Progenitor cell of endocrine pancreas (in vitro differentiated cells): ENCODE measurements at regions not wholly inside any gene's neighbourhood (a gene's known extent, or its start where the extent isn't known, plus 50 kb on each side); places are given as distances from the start of the nearest gene placed in this dataset.

Source experiments
- DNase-seq: peaks from one replicate; pipeline ENCODE4 v3.0.0; 2021; ENCODE audit warnings: low spot score; ENCODE audit not compliant: unreplicated experiment
- H3K27ac Mint-ChIP-seq: 2 replicates; pipeline ENCODE4 v1.8.0; 2021; ENCODE audit warnings: mild to moderate bottlenecking, moderate library complexity, mixed read lengths
- H3K27me3 Mint-ChIP-seq: 2 replicates; pipeline ENCODE4 v1.8.0; 2021; ENCODE audit warnings: mixed read lengths
- H3K36me3 Mint-ChIP-seq: 2 replicates; pipeline ENCODE4 v1.8.0; 2022; ENCODE audit warnings: mixed read lengths; ENCODE audit not compliant: insufficient read depth
- H3K4me1 Mint-ChIP-seq: 2 replicates; pipeline ENCODE4 v1.8.0; 2021; ENCODE audit warnings: low read depth, mixed read lengths
- H3K4me3 Mint-ChIP-seq: 2 replicates; pipeline ENCODE4 v1.8.0; 2021; ENCODE audit warnings: low read depth, mild to moderate bottlenecking, moderate library complexity, mixed read lengths
- H3K9me3 Mint-ChIP-seq: 2 replicates; pipeline ENCODE4 v1.8.0; 2021; ENCODE audit warnings: low read depth, mixed read lengths
- TF ChIP-seq, protein P1 (sequence below): fragments of 200-600 bp; sonication (generic); IDR thresholded peaks from one replicate; pipeline ENCODE4 v1.5.0; 2021; ENCODE audit warnings: antibody characterized with exemption, mild to moderate bottlenecking; ENCODE audit not compliant: unreplicated experiment

DNA sequence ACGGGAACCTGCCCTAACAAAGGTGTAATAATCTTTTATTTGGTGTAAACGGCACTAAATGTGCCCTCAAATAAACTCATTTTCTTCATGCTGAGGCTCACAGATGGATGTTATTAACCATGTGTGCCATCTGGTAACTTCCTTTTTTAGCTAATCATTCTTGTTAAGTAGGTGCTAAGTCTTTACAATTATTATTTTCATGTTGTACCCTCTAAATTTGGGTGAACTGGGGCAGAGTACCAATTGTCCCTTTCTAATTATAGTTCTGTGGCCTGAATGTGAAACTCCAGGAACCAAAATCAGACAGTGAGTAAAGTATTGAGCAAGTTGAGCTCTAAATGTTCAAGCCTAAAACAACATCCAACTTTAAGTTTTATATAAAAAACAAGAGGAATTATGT lies 220.7 kb upstream of the CADM2 start:
- no peaks in the 10 kb centered on the region for H3K27me3 Mint-ChIP-seq
- peaks cover 3% of the 10 kb centered on the region for H3K9me3 Mint-ChIP-seq
- H3K27ac Mint-ChIP-seq, result no peak overlapping the region
- TF ChIP-seq, protein P1, sequence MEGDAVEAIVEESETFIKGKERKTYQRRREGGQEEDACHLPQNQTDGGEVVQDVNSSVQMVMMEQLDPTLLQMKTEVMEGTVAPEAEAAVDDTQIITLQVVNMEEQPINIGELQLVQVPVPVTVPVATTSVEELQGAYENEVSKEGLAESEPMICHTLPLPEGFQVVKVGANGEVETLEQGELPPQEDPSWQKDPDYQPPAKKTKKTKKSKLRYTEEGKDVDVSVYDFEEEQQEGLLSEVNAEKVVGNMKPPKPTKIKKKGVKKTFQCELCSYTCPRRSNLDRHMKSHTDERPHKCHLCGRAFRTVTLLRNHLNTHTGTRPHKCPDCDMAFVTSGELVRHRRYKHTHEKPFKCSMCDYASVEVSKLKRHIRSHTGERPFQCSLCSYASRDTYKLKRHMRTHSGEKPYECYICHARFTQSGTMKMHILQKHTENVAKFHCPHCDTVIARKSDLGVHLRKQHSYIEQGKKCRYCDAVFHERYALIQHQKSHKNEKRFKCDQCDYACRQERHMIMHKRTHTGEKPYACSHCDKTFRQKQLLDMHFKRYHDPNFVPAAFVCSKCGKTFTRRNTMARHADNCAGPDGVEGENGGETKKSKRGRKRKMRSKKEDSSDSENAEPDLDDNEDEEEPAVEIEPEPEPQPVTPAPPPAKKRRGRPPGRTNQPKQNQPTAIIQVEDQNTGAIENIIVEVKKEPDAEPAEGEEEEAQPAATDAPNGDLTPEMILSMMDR, result no peak
- peaks cover 7% of the 10 kb centered on the region for H3K4me1 Mint-ChIP-seq
- no peak for DNase-seq
- no peak overlapping the region for H3K4me3 Mint-ChIP-seq
- H3K36me3 Mint-ChIP-seq, result no peaks in the 10 kb centered on the region

DNA sequence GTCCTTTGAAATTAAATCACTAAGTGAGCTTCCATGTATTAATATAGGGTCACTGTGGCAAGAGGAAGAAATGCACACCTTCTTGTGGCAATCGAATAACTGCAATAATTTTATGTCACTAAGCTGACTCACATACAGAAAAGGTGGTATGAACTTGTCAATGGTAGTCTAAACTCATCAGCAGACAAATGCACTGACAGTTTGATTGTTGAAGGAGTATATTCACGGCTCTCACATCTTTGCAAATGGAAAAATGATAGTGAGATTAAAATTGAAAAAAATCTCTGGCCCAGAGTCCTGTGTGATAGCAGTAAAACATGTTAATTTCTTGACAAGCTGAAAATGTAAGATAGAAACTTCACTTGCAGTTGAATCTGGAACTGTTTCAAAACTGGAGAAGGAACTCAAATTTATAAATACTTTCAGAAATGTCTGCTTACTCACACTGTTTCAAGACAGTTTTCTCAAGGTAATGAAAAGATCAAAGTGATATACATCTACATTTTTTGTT lies 215.8 kb upstream of the CADM2 start:
- Mint-ChIP-seq H3K27ac (no peak overlapping the region), H3K36me3 (no peaks in the 10 kb centered on the region), H3K4me3 (no peak overlapping the region), H3K4me1 (peaks cover 7% of the 10 kb centered on the region), H3K9me3 (no peaks in the 10 kb centered on the region), H3K27me3 (no peaks in the 10 kb centered on the region)
- TF ChIP-seq, protein P1, result no peak
- no peak for DNase-seq

DNA sequence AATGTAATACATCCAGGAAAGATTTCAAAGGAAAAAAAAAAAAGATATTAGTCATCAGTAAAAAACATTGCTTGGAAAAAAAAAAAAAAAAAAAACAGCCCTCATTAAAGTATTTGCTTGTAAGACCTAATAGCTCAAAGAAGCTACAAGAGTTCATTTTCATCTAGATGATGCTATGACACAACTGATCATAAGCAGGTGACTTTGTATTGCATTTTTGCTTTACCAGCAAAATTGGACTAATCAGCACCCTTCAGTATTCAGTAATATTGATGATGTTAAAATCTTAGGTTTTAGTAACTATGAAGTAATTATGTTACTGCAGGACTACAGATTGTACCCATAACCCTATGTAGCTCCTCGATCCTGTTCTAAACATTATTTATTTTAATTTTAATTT lies 214.7 kb upstream of the CADM2 start:
- Mint-ChIP-seq H3K9me3 (no peaks in the 10 kb centered on the region), H3K27ac (no peak overlapping the region), H3K4me3 (no peak overlapping the region), H3K27me3 (no peaks in the 10 kb centered on the region), H3K4me1 (peaks cover 7% of the 10 kb centered on the region), H3K36me3 (no peaks in the 10 kb centered on the region)
- DNase-seq, result no peak
- TF ChIP-seq, protein P1, result no peak

DNA sequence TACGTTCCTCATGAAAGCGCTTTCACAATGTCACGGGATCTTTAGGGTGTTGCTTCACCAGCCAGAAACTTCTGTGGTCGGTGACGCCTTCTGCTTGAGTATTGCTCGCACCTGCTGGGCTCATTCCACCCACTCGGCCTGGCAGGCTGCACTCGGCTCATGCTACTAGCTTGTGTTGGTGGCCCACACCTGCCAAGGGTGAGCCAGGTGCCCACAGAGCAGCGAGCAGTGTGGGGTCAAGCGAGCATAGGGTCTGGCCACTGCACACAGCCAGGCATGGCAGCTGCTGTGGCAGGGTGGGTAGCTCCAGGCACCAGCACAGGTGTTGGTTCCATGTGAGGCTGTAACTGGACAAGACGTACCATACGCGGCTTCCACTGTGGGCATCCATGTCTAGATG lies 202.9 kb upstream of the CADM2 start:
- H3K27ac Mint-ChIP-seq, result no peak overlapping the region
- TF ChIP-seq, protein P1, result no peak
- H3K36me3 Mint-ChIP-seq, result no peaks in the 10 kb centered on the region
- no peaks in the 10 kb centered on the region for H3K27me3 Mint-ChIP-seq
- no peaks in the 10 kb centered on the region for H3K4me1 Mint-ChIP-seq
- DNase-seq, result no peak
- H3K4me3 Mint-ChIP-seq, result no peak overlapping the region
- H3K9me3 Mint-ChIP-seq, result peaks cover 3% of the 10 kb centered on the region

DNA sequence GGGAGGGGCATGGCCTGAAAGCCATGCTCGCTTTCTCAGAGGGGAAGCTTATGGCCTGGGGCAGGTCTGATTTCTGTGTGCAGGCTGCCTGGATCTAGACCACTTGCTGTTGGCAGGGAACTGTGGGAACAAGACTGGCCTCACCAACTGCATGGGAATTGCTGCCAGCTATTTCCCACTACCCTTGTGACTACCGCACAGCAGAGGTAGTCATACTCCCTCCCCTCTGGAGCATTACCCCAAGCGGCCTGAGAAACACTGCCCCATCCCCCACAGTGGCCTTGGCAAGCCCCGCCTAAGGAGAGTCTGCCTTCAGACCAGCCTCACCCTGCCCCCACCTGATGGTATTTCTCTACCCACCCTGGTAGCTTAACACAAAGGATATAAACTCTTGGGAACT lies 199.4 kb upstream of the CADM2 start:
- no peak for DNase-seq
- no peaks in the 10 kb centered on the region for H3K27me3 Mint-ChIP-seq
- TF ChIP-seq, protein P1, result no peak
- H3K4me3 Mint-ChIP-seq, result no peak overlapping the region
- no peak overlapping the region for H3K27ac Mint-ChIP-seq
- H3K36me3 Mint-ChIP-seq, result no peaks in the 10 kb centered on the region
- H3K9me3 Mint-ChIP-seq, result peaks cover 3% of the 10 kb centered on the region
- H3K4me1 Mint-ChIP-seq, result no peaks in the 10 kb centered on the region
